Gastroesophageal sphincter (tissue), 4 donors: ENCODE measurements at regions not wholly inside any gene's neighbourhood (a gene's known extent, or its start where the extent isn't known, plus 50 kb on each side); places are given as distances from the start of the nearest gene placed in this dataset.
"Not testable (repeated sequence)": the region's sequence is repeated elsewhere in the genome, so short reads cannot be mapped to it uniquely, and the experiment has no call there.

Source experiments
- ATAC-seq: fragments of 150-250 bp; one replicate; pipeline ENCODE4 v1.9.1; 2016; ENCODE audit warnings: mild to moderate bottlenecking, moderate library complexity
- H3K27ac ChIP-seq, 4 donors: fragments of 200-600 bp; sonication (generic) in 3 of 4; 1 replicate in 3 of 4; 2 replicates in 1 of 4; pipeline ENCODE4 v1.5.1; 2016 to 2019
- H3K27me3 ChIP-seq: fragments of 200-600 bp; sonication (generic); one replicate; pipeline ENCODE4 v1.5.1; 2019
- H3K36me3 ChIP-seq, 2 donors: fragments of 200-600 bp; sonication (generic); one replicate each; pipeline ENCODE4 v1.5.1; 2019; ENCODE audit warnings: control low read depth in 1 of 2
- H3K4me1 ChIP-seq, 3 donors: fragments of 200-600 bp; sonication (generic); 1 replicate in 2 of 3; 2 replicates in 1 of 3; pipeline ENCODE4 v1.5.1; 2016 to 2019; ENCODE audit warnings: control low read depth in 2 of 3
- H3K4me3 ChIP-seq, 2 donors: fragments of 200-600 bp; sonication (generic); one replicate each; pipeline ENCODE4 v1.5.1; 2019; ENCODE audit warnings: mild to moderate bottlenecking in 1 of 2, moderate library complexity in 1 of 2
- H3K9me3 ChIP-seq, 3 donors: fragments of 200-600 bp; sonication (generic); one replicate each; pipeline ENCODE4 v1.5.1; 2017 to 2019; ENCODE audit warnings: control low read depth in 2 of 3
- CTCF ChIP-seq, 4 experiments: fragments of 200-600 bp in 2 of 4; fragments of 450-650 bp in 2 of 4; sonication (generic) in 1 of 4; IDR thresholded peaks; one replicate each; pipeline ENCODE4 v1.5.1; 2017 to 2019; ENCODE audit warnings: antibody characterized with exemption in 4 of 4, mild to moderate bottlenecking in 2 of 4, moderate library complexity in 2 of 4
- EP300 ChIP-seq: sonication (generic); formaldehyde crosslinking; IDR thresholded peaks from one replicate; pipeline ENCODE4 v1.6.1; 2017; ENCODE audit warnings: antibody characterized with exemption, mild to moderate bottlenecking
- POLR2A ChIP-seq, 2 donors: fragments of 450-650 bp; IDR thresholded peaks; one replicate each; pipeline ENCODE4 v1.6.1; 2017; ENCODE audit warnings: antibody characterized with exemption in 2 of 2, mild to moderate bottlenecking in 2 of 2, moderate library complexity in 1 of 2
- POLR2AphosphoS5 ChIP-seq: sonication (generic); formaldehyde crosslinking; IDR thresholded peaks from one replicate; pipeline ENCODE4 v1.6.1; 2017; ENCODE audit warnings: antibody characterized with exemption
- WGBS, 2 donors: methylation state at CpG; one replicate each; pipeline ENCODE4 v1.1.5; 2018; ENCODE audit warnings: low coverage in 1 of 2; 5-methylcytosine and 5-hydroxymethylcytosine counted together

- 50 to 68% methylated on average over 1 to 2 of the region's 2 CpGs for WGBS, 2 donors
- ATAC-seq = no peak
- no peak overlapping the region for H3K4me3 ChIP-seq
Observed at GRCh38 chr13:72561791-72562190, 165.6 kb downstream of the MZT1 start.

GRCh38 chr13:72559716-72560115, 167.7 kb downstream of the MZT1 start:
- Histone ChIP-seq H3K27ac (no peak overlapping the region), H3K4me1 (no peaks in the 10 kb centered on the region), H3K27me3 (no peaks in the 10 kb centered on the region), H3K36me3 (no peaks in the 10 kb centered on the region), H3K4me3 (no peak overlapping the region), H3K9me3 (no peaks in the 10 kb centered on the region)
- no peak for TF ChIP-seq CTCF (IDR thresholded peaks at IDR 0.05)
- TF ChIP-seq EP300 = no peak
- no peak for TF ChIP-seq POLR2AphosphoS5
- TF ChIP-seq POLR2A (IDR thresholded peaks at IDR 0.05) = no peak
- ATAC-seq = no peak
- 85 to 88% methylated on average over 2 of the region's 2 CpGs for WGBS, 2 donors

More at GRCh38 chr13:72561791-72562190, 165.6 kb downstream of the MZT1 start:
- Histone ChIP-seq H3K27me3 (no peaks in the 10 kb centered on the region), H3K4me1 (no peaks in the 10 kb centered on the region), H3K27ac (no peak overlapping the region), H3K9me3 (no peaks in the 10 kb centered on the region), H3K36me3 (no peaks in the 10 kb centered on the region)
- TF ChIP-seq POLR2A (IDR thresholded peaks at IDR 0.05) (no peak), CTCF (IDR thresholded peaks at IDR 0.05) (no peak), POLR2AphosphoS5 (no peak), EP300 (no peak)

GRCh38 chr13:72556945-72557344, 170.5 kb downstream of the MZT1 start:
- no peak overlapping the region for H3K27ac ChIP-seq
- no peak overlapping the region for H3K4me3 ChIP-seq
- H3K36me3 ChIP-seq = no peaks in the 10 kb centered on the region
- WGBS, 2 donors = 88 to 100% methylated on average over 1 of the region's 1 CpG
- no peak for TF ChIP-seq EP300
- no peak for TF ChIP-seq POLR2A (IDR thresholded peaks at IDR 0.05)
- H3K27me3 ChIP-seq = no peaks in the 10 kb centered on the region
- ATAC-seq = no peak
- H3K9me3 ChIP-seq = no peaks in the 10 kb centered on the region
- no peaks in the 10 kb centered on the region for H3K4me1 ChIP-seq

DNA sequence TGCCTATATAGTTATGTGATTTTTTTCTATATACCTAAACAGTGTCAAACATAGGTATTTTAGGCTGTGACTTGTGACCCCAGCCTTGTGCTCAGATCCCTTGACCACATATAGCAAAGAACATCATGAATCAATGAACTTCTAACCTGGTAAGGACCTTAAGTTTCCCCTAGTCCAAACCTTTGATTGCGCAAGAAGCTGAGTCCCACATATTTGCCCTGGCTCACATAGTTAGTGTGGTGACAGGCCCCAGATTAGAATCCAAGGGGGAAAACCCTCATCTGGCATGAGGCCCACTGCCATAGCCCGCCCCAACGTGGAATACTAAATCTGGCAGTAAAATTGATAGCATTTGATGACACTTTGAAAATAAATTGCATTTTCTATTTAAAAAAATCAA, 171.8 kb downstream of the MZT1 start:
- 17 to 86% methylated on average over 1 to 3 of the region's 3 CpGs for WGBS, 2 donors
- H3K36me3 ChIP-seq = no peaks in the 10 kb centered on the region
- H3K4me1 ChIP-seq = no peaks in the 10 kb centered on the region
- H3K9me3 ChIP-seq = no peaks in the 10 kb centered on the region
- H3K27ac ChIP-seq = no peak overlapping the region
- H3K27me3 ChIP-seq = no peaks in the 10 kb centered on the region
- no peak for TF ChIP-seq EP300
- no peak for TF ChIP-seq CTCF (IDR thresholded peaks at IDR 0.05)
- no peak for TF ChIP-seq POLR2AphosphoS5
- TF ChIP-seq POLR2A (IDR thresholded peaks at IDR 0.05) = no peak
- no peak overlapping the region for H3K4me3 ChIP-seq
- ATAC-seq = no peak

GRCh38 chr13:72552731-72553130, 174.7 kb downstream of the MZT1 start:
- ATAC-seq = no peak
- Histone ChIP-seq H3K27ac (no peak overlapping the region), H3K4me1 (no peaks in the 10 kb centered on the region), H3K9me3 (no peaks in the 10 kb centered on the region), H3K27me3 (no peaks in the 10 kb centered on the region), H3K4me3 (no peak overlapping the region), H3K36me3 (no peaks in the 10 kb centered on the region)
- 13 to 20% methylated on average over 2 to 3 of the region's 3 CpGs for WGBS, 2 donors
- TF ChIP-seq CTCF (IDR thresholded peaks at IDR 0.05) (no peak), EP300 (no peak), POLR2AphosphoS5 (no peak), POLR2A (IDR thresholded peaks at IDR 0.05) (no peak)

GRCh38 chr13:72545895-72546294, 181.5 kb downstream of the MZT1 start:
- not testable (repeated sequence) for H3K27ac ChIP-seq, H3K36me3 ChIP-seq, H3K4me3 ChIP-seq, H3K4me1 ChIP-seq, H3K27me3 ChIP-seq, ATAC-seq, H3K9me3 ChIP-seq
- 92% methylated on average over 1 of the region's 1 CpG; no CpG with 5 or more reads in 1 of the 2 donors for WGBS, 2 donors
